K562 (cell line): ENCODE measurements at regions not wholly inside any gene's neighbourhood (a gene's known extent, or its start where the extent isn't known, plus 50 kb on each side); places are given as distances from the start of the nearest gene placed in this dataset.

Experiments
- ATAC-seq: fragments of 200-7000 bp; cut with Tn5 transposase; 3 replicates; pipeline ENCODE4 v1.9.1; 2020; ENCODE audit warnings: moderate library complexity
- BruUV-seq: library from RNA; stranded (reverse); fragments of 400-500 nt; replicated peaks from 2 replicates; lab custom pipeline; 2021; lab: Mats Ljungman, UMichigan
- CTCF ChIA-PET: fragments of 300-600 bp; formaldehyde crosslinking; extraction: SDS; loops from one replicate; lab custom pipeline; 2021; ENCODE audit warnings: low intra/inter-chr PET ratio; lab: Yijun Ruan, JAX
- POLR2A ChIA-PET: fragments of 300-600, 350-650 bp; sonication (Branson Sonifier 250); formaldehyde crosslinking; extraction: SDS; loops from one replicate; lab custom pipeline; 2021; ENCODE audit warnings: antibody characterized with exemption, inconsistent platforms; lab: Yijun Ruan, JAX
- DNase-seq, 4 experiments: peaks; one replicate each; pipeline versions ENCODE4 v3.0.0 to v3.0.0-alpha.2; 2011 to 2018; ENCODE audit warnings: low spot score in 3 of 4, mixed read lengths in 3 of 4; ENCODE audit errors: extremely low read depth in 1 of 4
- FAIRE-seq: peaks from 2 replicates; lab custom pipeline; 2011; peaks lifted over from hg19 to GRCh38; lab: Jason Lieb, UNC
- H2AFZ ChIP-seq: 2 replicates; pipeline ENCODE4 v1.6.0; 2011; ENCODE audit warnings: low read depth, low read length, control low read depth, inconsistent platforms
- H3K27ac ChIP-seq: fragments of 200-600 bp; 3 replicates; pipeline ENCODE4 v1.8.0; 2011; ENCODE audit warnings: low read depth, mild to moderate bottlenecking, control low read depth, inconsistent platforms, low read length, moderate library complexity, mixed read lengths; ENCODE audit errors: extremely low read depth
- H3K27me3 ChIP-seq, 2 experiments: fragments of 300-600 bp in 1 of 2; 2 replicates in 1 of 2; 3 replicates in 1 of 2; pipeline versions ENCODE4 v1.6.0 to v1.8.0; 2011; ENCODE audit warnings: inconsistent platforms in 2 of 2, low read length in 2 of 2, mild to moderate bottlenecking in 1 of 2, mixed read lengths in 1 of 2, moderate library complexity in 1 of 2; ENCODE audit not compliant: control insufficient read depth in 2 of 2, insufficient read depth in 2 of 2
- H3K36me3 ChIP-seq: fragments of 300-600 bp; 3 replicates; pipeline ENCODE4 v1.8.0; 2011; ENCODE audit warnings: mild to moderate bottlenecking, low read length, inconsistent platforms; ENCODE audit not compliant: control insufficient read depth, insufficient read depth
- H3K4me1 ChIP-seq, 2 experiments: fragments of 200-600 bp in 1 of 2; replicated peaks in 1 of 2; 2 replicates in 1 of 2; 3 replicates in 1 of 2; pipeline versions ENCODE4 v1.5.1 to v1.8.0; 2011; ENCODE audit warnings: inconsistent platforms in 2 of 2, low read length in 2 of 2, mild to moderate bottlenecking in 1 of 2, mixed read lengths in 1 of 2, moderate library complexity in 1 of 2; ENCODE audit not compliant: control insufficient read depth in 2 of 2, insufficient read depth in 2 of 2
- H3K4me2 ChIP-seq: 2 replicates; pipeline ENCODE4 v1.6.1; 2011; ENCODE audit warnings: low read length, control low read depth, inconsistent platforms, mixed read lengths; ENCODE audit not compliant: insufficient read depth
- H3K4me3 ChIP-seq: fragments of 200-600 bp; sonication (generic), shearing (Covaris generic); 2 replicates; pipeline ENCODE4 v1.5.1; 2016; ENCODE audit warnings: control low read depth, inconsistent platforms
- H3K79me2 ChIP-seq: fragments of 200-600 bp; 3 replicates; pipeline ENCODE4 v1.8.0; 2011; ENCODE audit warnings: low read length, inconsistent platforms; ENCODE audit not compliant: control insufficient read depth, insufficient read depth
- H3K9ac ChIP-seq, 2 experiments: 2 replicates each; pipeline versions ENCODE4 v1.6.0 to v1.6.1; 2011; ENCODE audit warnings: low read depth in 2 of 2, low read length in 2 of 2, control low read depth in 1 of 2, inconsistent platforms in 1 of 2, mild to moderate bottlenecking in 1 of 2, mixed read lengths in 1 of 2; ENCODE audit not compliant: insufficient read depth in 1 of 2
- H3K9me1 ChIP-seq: one replicate; pipeline ENCODE4 v1.6.0; 2011; ENCODE audit warnings: inconsistent platforms, mild to moderate bottlenecking, low read length, moderate library complexity; ENCODE audit not compliant: control insufficient read depth, insufficient read depth
- H3K9me3 ChIP-seq: replicated peaks from 2 replicates; pipeline ENCODE4 v1.5.1; 2011; ENCODE audit warnings: low read depth, low read length, inconsistent platforms; ENCODE audit not compliant: control insufficient read depth, insufficient read depth
- H4K20me1 ChIP-seq: replicated peaks from 2 replicates; pipeline ENCODE4 v1.6.1; 2011; ENCODE audit warnings: low read length, inconsistent platforms, mixed read lengths; ENCODE audit not compliant: control insufficient read depth, insufficient read depth
- FUS ChIP-seq: fragments of 200-400 bp; formaldehyde crosslinking; optimal IDR thresholded peaks from 2 replicates; pipeline ENCODE3; 2017; ENCODE audit warnings: low read depth, low read length
- ILF3 ChIP-seq: fragments of 450-650 bp; IDR thresholded peaks from 2 replicates; pipeline ENCODE4 v1.6.1; 2018; ENCODE audit warnings: antibody characterized with exemption, mild to moderate bottlenecking, moderate library complexity, borderline replicate concordance
- RFX1 ChIP-seq: fragments of 450-650 bp; IDR thresholded peaks from 2 replicates; pipeline ENCODE4 v1.6.1; 2016; ENCODE audit warnings: mild to moderate bottlenecking, moderate library complexity
- TBP ChIP-seq: optimal IDR thresholded peaks from 2 replicates; pipeline ENCODE3; 2011; ENCODE audit warnings: low read depth, low read length, improper control_type of control experiment
- ZBTB33 ChIP-seq: sonication (generic); formaldehyde crosslinking; IDR thresholded peaks from 2 replicates; pipeline ENCODE4 v1.8.1; 2023; ENCODE audit warnings: mild to moderate bottlenecking, missing genetic modification reagents
- WGBS: fragments of 100-300 bp; shearing (Covaris generic); methylation state at CpG from one replicate; pipeline ENCODE4 v1.1.6; 2016; ENCODE audit warnings: low coverage, mixed read lengths; ENCODE audit not compliant: insufficient coverage; ENCODE audit errors: missing lambda C conversion rate; 5-methylcytosine and 5-hydroxymethylcytosine counted together
- in situ Hi-C: fragments of 300-500 bp; cut with MboI; formaldehyde crosslinking; loops from 4 replicates; pipeline ENCODE4 v1.15.0; 2018; ENCODE audit warnings: inconsistent platforms, mixed read lengths
- intact Hi-C: fragments of 100-400 bp; cut with micrococcal nuclease; formaldehyde crosslinking; loops from 2 replicates; pipeline ENCODE4 v1.14.2; 2022

DNA sequence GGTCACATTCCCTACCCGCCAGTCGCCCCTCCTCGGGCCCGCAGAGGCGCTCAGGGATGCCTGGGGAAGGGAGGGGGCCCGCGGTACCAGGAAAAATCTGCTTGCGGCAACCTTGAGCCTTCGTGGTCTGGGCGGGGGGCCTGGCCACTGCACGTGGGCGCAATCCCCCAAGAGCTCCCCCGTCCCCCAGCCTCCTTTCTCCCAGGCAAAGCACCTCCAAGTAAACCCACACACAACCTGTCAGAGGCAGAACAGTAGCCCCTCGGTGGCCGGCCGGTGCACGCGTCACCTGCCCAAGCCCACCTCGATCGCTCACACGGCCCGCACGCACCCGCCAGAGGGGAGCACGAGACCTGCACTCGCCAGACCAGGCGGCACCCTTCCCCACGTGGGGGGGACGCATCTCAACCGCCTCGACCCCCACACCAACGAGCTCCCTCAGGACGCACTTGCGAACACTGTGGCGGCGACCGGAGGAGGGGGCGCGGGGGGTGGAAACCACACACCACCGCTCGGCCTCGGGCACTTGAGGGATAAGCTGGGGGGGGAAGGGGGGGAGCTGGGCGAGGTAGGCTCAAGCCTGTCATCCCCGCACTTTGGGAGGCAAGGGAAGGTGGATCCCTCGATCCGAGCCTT lies 1955.7 kb upstream of the DEFB115 start:
- no TSS peak for BruUV-seq
- intact Hi-C loops = no loop called here

More for the DNA sequence above, 1955.7 kb upstream of the DEFB115 start:
- H3K4me3 ChIP-seq = no peak overlapping the region
- no peak overlapping the region for H3K4me2 ChIP-seq
- ATAC-seq (no peak), DNase-seq (no peak), FAIRE-seq (no peak)
- H3K9ac ChIP-seq = no peak overlapping the region
- ChIA-PET POLR2A (no interaction called here), CTCF (no interaction called here)
- TF ChIP-seq ZBTB33 (CRISPR knock-in tag) = no peak
- TF ChIP-seq RFX1 = no peak
- TF ChIP-seq ILF3 = no peak
- TF ChIP-seq TBP = no peak
- no peak for TF ChIP-seq FUS
- H3K4me1 ChIP-seq = no peaks in the 10 kb centered on the region; a peak in 1 of 5 replicates
- H3K36me3 ChIP-seq = no peaks in the 10 kb centered on the region
- no peak overlapping the region for H3K27ac ChIP-seq
- H3K9me3 ChIP-seq = no peaks in the 10 kb centered on the region
- H3K79me2 ChIP-seq = no peaks in the 10 kb centered on the region
- no peaks in the 10 kb centered on the region; a peak in 1 of 5 replicates for H3K27me3 ChIP-seq
- WGBS = 24% methylated on average over 16 of the region's 46 CpGs
- H4K20me1 ChIP-seq = no peaks in the 10 kb centered on the region
- H2AFZ ChIP-seq = no peak overlapping the region
- H3K9me1 ChIP-seq = no peaks in the 10 kb centered on the region
- in situ Hi-C loops = loop anchor here (25.0 kb wide), 1 partner anchor 1036 kb away; no protein-coding TSS in a partner anchor
